ENCODE measurements at regions not wholly inside any gene's neighbourhood (a gene's known extent, or its start where the extent isn't known, plus 50 kb on each side); places are given as distances from the start of the nearest gene placed in this dataset.

DNA sequence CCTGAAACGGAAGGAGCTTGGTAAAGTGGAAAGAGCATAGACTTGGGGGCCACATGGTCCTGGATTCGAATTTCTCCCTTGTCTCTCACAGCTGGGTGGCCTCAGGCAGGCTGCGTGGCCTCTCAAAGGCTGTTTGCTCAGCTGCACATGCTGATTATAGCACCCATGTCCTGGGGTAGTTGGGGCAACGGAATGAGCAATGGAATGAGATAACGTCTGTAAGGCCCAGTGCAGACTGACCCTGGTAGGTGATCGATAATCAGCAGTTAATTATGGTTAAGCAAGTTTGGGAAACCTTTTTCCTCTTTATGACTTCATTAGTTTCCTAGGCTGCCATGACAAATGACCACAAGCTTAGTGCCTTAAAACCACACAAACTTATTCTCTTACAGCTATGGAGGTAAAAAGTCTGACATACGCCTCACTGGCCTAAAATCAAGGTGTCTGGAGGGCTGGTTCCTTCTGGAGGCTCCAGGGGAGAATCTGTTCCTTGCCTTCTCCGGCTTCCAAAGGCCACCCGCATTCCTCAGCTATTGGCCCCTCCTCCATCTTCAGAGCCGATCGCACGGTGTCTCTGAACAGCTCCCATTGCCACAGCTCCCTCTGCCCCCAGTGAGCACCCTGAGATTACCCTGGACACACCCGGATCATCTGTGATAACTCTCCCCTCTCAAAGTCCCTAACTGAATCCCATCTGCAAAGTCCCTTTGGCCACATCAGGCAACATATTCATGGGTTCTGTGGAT lies 294.9 kb upstream of the FOXF1 start:
- H3K36me3 ChIP-seq (ENCODE audit: control insufficient read depth in 2 of 2, extremely low read depth in 1 of 2, insufficient read depth in 2 of 2, low read length in 2 of 2): no peaks in the 10 kb centered on the region
- dilution Hi-C loops (cut with MboI; ENCODE audit: extremely low pct_ligation_motif_present, low sequenced_read_pairs) (no loop called here), intact Hi-C loops (cut with micrococcal nuclease) (no loop called here)
- H3K4me2 ChIP-seq (ENCODE audit: insufficient read depth, low read length): no peak overlapping the region
- H3K9ac ChIP-seq (replicated peaks; ENCODE audit: extremely low read depth, insufficient read depth, low read length): no peak overlapping the region
- no peaks in the 10 kb centered on the region for H3K9me3 ChIP-seq (replicated peaks; ENCODE audit: control insufficient read depth, insufficient read depth, low read length)
- H4K20me1 ChIP-seq (replicated peaks; ENCODE audit: control insufficient read depth, extremely low read depth, insufficient read depth, low read length): no peaks in the 10 kb centered on the region
- no peak overlapping the region for H2AFZ ChIP-seq (ENCODE audit: low read depth, low read length)
- H3K9me1 ChIP-seq (replicated peaks; ENCODE audit: control insufficient read depth, extremely low read depth, insufficient read depth, low read length): no peaks in the 10 kb centered on the region
- TF ChIP-seq MYC (IDR thresholded peaks at IDR 0.05; ENCODE audit: low read depth, low read length): no peak
- TF ChIP-seq, protein P1, sequence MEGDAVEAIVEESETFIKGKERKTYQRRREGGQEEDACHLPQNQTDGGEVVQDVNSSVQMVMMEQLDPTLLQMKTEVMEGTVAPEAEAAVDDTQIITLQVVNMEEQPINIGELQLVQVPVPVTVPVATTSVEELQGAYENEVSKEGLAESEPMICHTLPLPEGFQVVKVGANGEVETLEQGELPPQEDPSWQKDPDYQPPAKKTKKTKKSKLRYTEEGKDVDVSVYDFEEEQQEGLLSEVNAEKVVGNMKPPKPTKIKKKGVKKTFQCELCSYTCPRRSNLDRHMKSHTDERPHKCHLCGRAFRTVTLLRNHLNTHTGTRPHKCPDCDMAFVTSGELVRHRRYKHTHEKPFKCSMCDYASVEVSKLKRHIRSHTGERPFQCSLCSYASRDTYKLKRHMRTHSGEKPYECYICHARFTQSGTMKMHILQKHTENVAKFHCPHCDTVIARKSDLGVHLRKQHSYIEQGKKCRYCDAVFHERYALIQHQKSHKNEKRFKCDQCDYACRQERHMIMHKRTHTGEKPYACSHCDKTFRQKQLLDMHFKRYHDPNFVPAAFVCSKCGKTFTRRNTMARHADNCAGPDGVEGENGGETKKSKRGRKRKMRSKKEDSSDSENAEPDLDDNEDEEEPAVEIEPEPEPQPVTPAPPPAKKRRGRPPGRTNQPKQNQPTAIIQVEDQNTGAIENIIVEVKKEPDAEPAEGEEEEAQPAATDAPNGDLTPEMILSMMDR (IDR thresholded peaks at IDR 0.05; ENCODE audit: extremely low read depth in 1 of 2, insufficient read depth in 1 of 2, low read depth in 1 of 2, low read length in 2 of 2): no peak
- TF ChIP-seq, protein P2, sequence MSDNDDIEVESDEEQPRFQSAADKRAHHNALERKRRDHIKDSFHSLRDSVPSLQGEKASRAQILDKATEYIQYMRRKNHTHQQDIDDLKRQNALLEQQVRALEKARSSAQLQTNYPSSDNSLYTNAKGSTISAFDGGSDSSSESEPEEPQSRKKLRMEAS (IDR thresholded peaks at IDR 0.05; ENCODE audit: insufficient read depth, insufficient read length): no peak
- TF ChIP-seq GATA2 (IDR thresholded peaks at IDR 0.05; ENCODE audit: insufficient read depth, insufficient read length, low read depth, low read length): no peak
- TF ChIP-seq EZH2 (IDR thresholded peaks at IDR 0.05; ENCODE audit: borderline replicate concordance, low read depth, low read length, severe bottlenecking): no peak
- TF ChIP-seq POLR2A (IDR thresholded peaks at IDR 0.05; ENCODE audit: low read depth, low read length): no peak
- TF ChIP-seq FOS (IDR thresholded peaks at IDR 0.05; ENCODE audit: borderline replicate concordance, insufficient read depth, low read length): no peak
- H3K27me3 ChIP-seq (ENCODE audit: control insufficient read depth in 2 of 2, insufficient read depth in 2 of 2, low read length in 2 of 2): peaks cover 0 to 3% of the 10 kb centered on the region in 2 experiments
- H3K4me3 ChIP-seq (replicated peaks in 1 of 3; ENCODE audit: insufficient read depth in 1 of 3, low read depth in 1 of 3, low read length in 3 of 3): no peak overlapping the region
- FAIRE-seq (no peak), DNase-seq (ENCODE audit: low read depth, low spot score) (no peak)
- no peak overlapping the region for H3K27ac ChIP-seq (ENCODE audit: insufficient read depth, low read depth, low read length)
- ChIA-PET POLR2A (no interaction called here), CTCF (interaction anchor here (0.9 kb wide), 1 partner anchor 37 kb away, joined by 3 read pairs; no protein-coding TSS in a partner anchor)
- H3K4me1 ChIP-seq (ENCODE audit: control insufficient read depth, extremely low read depth, insufficient read depth, low read length): no peaks in the 10 kb centered on the region
- BruUV-seq (replicated peaks): no TSS peak
- H3K79me2 ChIP-seq (ENCODE audit: control insufficient read depth, insufficient read depth, low read length): no peaks in the 10 kb centered on the region

Data from endothelial cell of umbilical vein (primary cell).